GM19351 (cell line): ENCODE measurements at regions not wholly inside any gene's neighbourhood (a gene's known extent, or its start where the extent isn't known, plus 50 kb on each side); places are given as distances from the start of the nearest gene placed in this dataset.
"Not testable (repeated sequence)": the region's sequence is repeated elsewhere in the genome, so short reads cannot be mapped to it uniquely, and the experiment has no call there.

Experiments used
- ATAC-seq: cut with Tn5 transposase; IDR thresholded peaks from one replicate; pipeline ENCODE4 v1.9.1; 2021; ENCODE audit warnings: mild to moderate bottlenecking, moderate library complexity; ENCODE audit not compliant: unreplicated experiment

DNA sequence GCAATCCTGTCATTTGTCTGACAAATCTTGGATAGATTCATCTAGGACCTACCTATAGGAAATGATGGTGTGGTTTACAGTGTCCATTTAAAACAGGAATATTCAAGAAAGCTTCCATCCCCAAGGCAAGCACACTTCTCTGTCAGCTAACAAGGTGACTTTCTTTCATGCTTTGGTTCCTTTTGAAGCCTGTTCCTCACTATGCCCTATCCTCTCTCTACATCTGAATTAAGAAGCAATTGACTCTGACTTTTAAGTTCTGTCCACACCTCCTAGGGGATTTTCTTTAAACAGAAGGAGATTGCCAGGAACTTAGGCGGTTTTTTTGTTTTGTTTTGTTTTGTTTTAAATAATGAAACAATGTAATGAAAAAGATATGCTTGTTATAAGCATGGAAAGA is 1181.4 kb upstream of the TENM3 start:
- no peak for ATAC-seq

DNA sequence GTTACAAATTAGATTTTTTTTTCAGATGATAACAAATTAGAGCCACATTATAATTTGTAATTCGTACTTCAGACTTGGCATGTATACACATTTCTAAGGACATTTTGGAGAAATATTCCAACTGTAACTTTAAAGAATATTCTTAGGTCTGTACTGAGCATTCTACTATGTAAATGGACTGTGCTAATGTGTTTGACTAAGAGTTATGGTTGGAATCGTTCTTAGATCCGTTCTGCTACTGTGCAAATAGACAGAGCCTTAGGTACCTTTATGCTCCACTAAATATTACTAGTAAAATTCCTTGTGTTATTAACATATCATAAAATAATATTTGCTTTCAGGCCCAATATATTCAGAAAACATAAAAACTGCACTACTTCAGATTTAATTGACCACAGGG is 1180.0 kb upstream of the TENM3 start:
- no peak for ATAC-seq

- ATAC-seq, result no peak
Measured at GRCh38 chr4:181077341-181077740, 1165.9 kb upstream of the TENM3 start.

DNA sequence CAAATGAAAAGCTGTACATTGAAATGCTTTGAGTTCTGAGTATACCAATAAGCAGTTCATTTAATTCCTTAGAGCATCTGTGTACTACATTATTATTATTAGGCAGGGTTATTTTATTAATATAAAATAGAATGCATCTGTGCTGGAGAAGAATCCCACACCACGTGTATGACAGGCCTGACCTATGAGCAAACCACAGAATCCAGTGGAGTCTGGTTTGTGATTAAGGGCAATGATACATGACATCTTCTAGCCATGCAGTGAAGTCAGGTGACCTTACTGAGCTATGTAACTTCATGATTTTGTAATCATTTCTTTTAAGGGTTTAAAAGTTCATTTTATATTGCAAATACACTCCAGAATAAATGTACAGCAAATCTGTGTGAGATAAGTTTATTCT is 1165.0 kb upstream of the TENM3 start:
- ATAC-seq, result no peak

DNA sequence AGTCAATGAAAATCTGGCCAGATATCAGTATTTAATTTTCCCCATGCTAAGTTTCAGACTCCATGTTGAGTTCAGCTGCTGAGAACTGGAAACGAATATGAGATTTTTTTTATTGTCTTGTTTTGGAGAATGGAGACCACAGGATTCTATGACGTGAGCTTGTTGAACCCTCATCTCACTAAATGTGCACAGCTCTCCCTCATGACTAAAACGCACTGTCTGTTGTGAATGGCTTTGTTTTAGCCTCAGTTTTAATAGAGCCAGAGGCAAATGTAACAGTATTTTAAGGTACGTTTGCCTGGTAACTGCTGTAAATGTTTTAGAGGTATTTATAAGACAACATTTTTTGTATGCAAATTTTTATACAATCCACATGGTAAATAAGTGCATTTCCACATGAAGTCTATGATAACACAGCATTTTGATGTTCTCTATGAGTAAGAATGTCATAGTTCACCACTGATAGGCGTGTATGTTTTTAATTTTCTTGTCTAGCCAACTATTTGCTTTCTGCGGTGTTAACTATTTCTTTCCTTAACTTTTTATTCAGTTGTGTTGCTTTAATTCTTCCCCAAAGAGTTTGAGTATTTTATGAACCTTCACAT is 1159.3 kb upstream of the TENM3 start:
- ATAC-seq, result no peak

DNA sequence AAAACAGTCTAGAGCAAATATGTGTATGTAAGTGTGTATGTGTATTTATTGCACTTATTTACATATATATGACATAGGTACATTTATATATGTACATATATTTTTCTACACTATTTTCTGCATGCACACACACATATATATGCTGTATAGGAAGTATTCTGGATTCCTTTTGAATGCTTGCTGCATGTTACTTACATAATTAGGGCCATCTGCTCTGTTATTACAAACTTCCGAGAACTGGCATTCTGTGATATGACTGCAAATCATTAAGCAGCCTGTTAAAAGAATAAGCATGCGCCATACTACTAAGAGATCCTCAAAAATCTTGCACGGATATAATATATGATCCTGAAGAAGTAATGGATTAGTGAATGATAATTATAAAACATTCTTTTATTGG is 1157.6 kb upstream of the TENM3 start:
- ATAC-seq, result no peak

DNA sequence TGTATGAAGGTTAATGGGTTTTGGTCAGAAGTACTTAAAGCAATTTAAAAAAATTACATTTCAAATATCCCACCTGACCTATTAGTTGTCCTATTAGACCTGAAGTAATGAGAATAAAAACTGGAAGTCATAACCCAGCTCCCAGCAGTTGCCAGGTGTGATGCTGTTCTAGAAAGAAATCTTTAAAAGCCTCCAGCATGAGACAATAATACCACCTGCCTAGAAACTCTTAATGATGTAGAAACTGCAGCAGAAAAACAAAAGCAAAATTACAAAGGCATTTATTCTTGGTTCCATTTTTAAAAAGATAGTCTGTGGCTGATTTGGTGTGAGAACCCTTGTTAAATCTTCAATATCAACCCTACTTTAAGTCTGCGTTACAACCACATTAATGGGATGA is 1137.7 kb upstream of the TENM3 start:
- ATAC-seq, result no peak

DNA sequence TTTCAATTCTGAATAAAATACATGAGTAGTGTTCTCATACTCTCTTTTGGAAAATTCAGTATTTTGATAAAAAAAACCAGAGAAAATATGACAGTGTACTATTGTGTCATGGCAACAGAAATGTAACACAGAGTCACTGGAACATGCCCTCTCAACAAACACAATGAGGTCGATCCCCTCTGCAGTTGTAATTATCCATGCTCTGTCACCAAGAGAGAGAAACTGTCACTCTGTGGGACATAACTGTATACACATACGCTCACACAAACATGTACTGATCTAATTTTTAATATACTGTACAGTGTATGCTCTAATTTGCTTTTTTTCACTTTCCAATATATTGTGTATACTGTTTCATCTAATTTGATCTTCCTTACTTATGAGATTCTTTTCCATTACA is 1136.8 kb upstream of the TENM3 start:
- ATAC-seq, result no peak

- no peak for ATAC-seq
Measured at GRCh38 chr4:181108237-181108636, 1135.0 kb upstream of the TENM3 start.

DNA sequence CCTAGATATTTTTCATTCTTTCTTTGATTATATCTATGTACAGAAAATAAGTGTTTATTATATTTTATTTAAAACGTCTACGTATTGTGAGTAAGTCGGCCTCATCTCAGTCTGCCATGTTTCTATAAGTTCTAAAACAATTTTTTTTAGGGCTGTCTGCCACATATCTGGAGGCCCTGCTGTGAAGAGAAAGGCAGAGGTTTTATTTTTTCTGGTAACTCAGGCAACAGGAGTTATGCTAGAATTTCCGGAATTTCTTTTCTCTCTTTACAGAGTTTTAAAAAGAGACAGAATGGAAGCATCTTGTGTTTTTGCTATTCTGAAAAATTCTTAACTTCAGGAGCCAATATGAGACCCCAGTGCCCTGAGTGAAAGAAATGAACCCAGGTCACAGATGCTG is 1124.0 kb upstream of the TENM3 start:
- ATAC-seq, result no peak

DNA sequence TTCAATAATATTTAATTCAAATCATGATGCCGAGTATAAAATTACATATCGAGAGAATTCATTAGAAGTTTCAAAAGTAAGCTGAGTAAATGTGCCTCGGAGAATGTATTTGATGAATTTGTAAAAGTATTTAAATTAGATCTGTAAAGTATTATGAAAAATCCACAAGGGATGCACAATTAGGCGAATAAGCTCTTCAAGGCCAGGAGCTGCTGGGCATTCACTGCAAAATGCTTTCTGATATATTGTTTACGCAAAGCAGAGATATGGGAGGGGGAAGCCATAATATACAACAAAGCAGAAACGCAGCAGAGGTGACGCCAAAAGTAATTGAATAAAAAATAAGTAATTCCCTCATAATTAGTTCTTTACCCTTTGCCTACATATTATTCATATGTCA is 1121.5 kb upstream of the TENM3 start:
- no peak for ATAC-seq

- ATAC-seq, result no peak
Measured at GRCh38 chr4:181127171-181127570, 1116.0 kb upstream of the TENM3 start.

DNA sequence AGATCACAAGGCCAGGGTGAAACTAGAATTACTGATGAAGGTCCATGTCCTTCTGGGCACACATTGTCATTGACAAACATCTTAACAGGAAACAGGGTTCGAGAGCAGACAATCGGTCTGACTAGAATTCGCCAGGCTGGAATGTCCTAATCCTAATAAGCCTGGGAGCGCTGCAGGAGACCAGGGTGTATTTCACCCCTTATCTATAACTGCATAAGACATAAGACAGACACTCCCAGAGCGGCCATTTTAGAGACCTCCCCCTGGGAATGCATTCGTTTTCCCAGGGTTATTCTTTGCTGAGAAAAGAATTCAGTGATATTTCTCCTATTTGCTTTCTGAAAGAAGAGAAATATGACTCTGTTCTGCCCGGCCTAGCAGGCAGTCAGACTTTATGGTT is 1112.9 kb upstream of the TENM3 start:
- ATAC-seq, result not testable (repeated sequence)

DNA sequence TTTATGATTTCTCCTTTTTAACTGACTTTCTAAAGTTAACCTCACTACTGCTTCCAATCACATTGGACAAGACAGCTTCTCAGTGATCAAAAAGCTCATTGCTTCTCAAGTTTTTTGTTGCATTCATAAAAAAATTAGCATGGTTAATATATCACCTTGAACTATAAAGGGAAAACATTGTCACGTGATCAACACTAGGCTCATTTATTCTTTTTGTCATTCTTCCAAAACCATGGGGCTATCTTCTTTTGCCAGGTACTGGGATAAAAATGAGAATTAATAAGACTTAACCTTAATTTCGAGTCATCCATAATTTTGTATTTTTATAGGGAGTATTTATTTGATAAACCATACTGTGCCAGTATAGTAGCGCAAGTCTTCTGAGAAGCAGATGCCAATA is 1105.9 kb upstream of the TENM3 start:
- no peak for ATAC-seq

DNA sequence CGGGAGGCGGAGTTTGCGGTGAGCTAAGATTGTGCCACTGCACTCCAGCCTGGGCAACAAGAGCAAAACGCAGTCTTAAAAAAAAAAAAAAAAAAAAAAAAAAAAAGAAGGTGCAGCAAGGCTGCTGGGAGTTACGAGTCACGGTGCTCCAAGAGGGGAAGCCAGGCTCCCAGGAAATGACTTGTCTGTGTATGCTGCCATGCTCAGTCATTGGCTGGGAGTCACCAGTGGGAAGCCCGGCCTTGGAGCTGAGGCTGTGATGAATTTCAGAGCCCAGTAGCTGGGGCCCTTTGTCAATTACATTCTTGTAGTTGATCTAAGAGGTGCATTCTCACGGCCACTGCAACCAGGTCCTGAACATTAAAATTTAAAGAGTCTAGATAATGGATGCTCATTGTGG is 1105.1 kb upstream of the TENM3 start:
- ATAC-seq, result no peak

DNA sequence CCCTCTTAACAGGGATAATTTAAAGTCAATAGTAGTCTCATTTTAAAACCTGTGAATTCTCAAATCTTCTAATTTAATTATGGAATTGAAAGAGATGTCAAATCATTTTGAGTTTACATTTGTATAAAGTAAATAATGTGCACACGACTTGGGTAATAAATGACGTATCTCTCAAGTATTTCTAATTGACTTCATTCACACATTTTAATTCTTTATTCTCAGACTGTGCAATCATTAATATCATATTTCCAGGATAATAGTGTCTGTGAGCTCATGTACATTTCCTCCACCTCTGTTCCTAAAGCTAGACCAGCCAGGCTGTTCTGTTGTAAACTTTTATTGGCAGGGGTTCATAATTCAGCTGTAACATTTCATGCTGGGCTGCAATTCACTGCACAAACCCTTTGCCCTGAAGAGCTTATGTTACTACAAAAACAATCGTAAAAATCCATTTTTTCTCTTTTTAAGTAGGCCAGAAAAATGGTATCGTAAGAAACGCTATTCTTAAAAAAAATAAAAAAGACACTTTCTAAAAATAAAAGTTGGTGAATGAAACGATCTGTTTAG is 1103.1 kb upstream of the TENM3 start:
- no peak for ATAC-seq

DNA sequence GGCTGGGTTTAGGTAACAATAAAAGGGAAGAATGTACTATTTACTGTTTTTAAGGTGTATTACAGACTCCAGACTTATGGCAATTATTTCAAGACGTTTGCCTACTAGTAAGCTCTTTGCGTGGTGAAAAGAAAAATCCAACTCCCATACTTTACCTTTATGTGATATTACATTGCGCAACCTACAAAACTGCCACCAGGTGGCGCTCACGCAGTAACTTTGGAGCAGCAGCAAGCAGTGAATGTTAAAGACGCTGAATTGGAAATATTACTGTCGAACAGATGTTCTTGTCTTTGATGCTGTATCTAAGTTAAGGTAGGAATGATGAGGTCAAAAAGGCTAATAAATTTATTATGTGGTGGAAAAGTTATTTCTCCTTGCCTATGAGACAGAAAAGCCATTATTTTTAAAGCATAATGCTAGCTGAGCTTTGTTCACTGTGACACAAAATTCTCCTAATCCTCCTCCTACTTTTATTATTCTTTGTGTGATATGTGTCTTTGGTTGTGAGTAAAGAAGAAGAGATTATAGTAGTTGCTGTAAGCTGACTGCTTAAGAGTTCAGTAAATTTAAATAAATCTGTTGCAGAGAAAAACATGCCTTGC is 1099.8 kb upstream of the TENM3 start:
- peak; percentile 93 for ATAC-seq

DNA sequence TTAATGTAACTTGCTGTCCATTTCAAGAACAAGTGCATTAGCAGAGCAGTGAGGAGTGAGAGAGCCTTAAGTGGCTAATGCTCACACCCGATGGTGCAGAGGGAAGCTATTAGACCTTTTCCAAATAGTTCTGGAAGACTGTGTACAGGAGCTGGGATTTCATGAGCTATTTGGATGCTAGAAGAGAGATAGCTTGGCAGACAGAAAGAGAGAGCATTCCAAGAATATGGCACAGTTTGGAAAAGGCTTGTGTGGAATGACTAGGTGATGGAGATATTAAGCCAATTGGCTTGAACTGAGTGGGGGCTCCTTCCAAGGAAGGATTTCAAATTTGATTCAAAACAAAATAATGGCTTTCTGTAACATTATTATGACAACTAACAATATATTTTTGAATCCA is 1097.2 kb upstream of the TENM3 start:
- no peak for ATAC-seq

- ATAC-seq, result no peak
Measured at GRCh38 chr4:181147416-181147951, 1095.7 kb upstream of the TENM3 start.

DNA sequence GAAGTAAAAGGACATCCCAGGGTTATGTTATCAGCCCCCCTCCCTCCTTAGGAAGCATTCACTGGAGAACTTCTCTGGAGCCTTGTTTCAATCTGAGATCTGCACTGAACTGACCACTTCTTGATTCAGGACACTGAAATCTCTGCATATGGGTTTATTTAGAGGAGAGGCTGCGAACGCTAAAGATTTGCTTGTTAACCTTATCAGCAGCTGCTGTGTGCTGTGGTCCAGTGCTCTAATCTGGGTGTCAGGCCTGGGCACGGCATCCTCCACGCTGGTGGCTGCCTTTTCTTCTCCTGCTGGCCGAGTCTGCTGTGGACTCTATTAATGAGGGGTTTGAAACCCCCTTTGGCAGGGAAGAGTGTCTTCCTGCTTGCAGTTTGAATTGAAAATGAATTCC is 1094.7 kb upstream of the TENM3 start:
- ATAC-seq, result no peak

- ATAC-seq, result no peak
Measured at GRCh38 chr4:181150191-181150590, 1093.0 kb upstream of the TENM3 start.

GRCh38 chr4:181151856-181152255 is 1091.3 kb upstream of the TENM3 start:
- no peak for ATAC-seq

- no peak for ATAC-seq
Measured at GRCh38 chr4:181157647-181158046, 1085.6 kb upstream of the TENM3 start.
